Stimulated activated CD4-positive, alpha-beta T cell treated with anti-CD3 and anti-CD28 coated beads, Interleukin-15, amount 100 ng/mL, for 24 hours (primary cell): ENCODE measurements at regions not wholly inside any gene's neighbourhood (a gene's known extent, or its start where the extent isn't known, plus 50 kb on each side); places are given as distances from the start of the nearest gene placed in this dataset.

Source experiments
- DNase-seq: peaks from one replicate; pipeline ENCODE4 v3.0.0-alpha.2; 2020

GRCh38 chr7:33760146-33760545 is 145.2 kb upstream of the BMPER start:
- no peak for DNase-seq

- no peak for DNase-seq
Observed at GRCh38 chr7:33760834-33761233, 144.5 kb upstream of the BMPER start.

GRCh38 chr7:33761449-33762080 is 143.8 kb upstream of the BMPER start:
- no peak for DNase-seq

- no peak for DNase-seq
Observed at GRCh38 chr7:33762151-33762910, 143.0 kb upstream of the BMPER start.

GRCh38 chr7:33762911-33763306 is 142.4 kb upstream of the BMPER start:
- no peak for DNase-seq

GRCh38 chr7:33764752-33765451 is 140.4 kb upstream of the BMPER start:
- DNase-seq: no peak

GRCh38 chr7:33766405-33766804 is 138.9 kb upstream of the BMPER start:
- DNase-seq: no peak

- DNase-seq: no peak
Observed at GRCh38 chr7:33769930-33770329, 135.4 kb upstream of the BMPER start.

GRCh38 chr7:33770576-33770975 is 134.8 kb upstream of the BMPER start:
- no peak for DNase-seq

- DNase-seq: no peak
Observed at GRCh38 chr7:33771422-33771821, 133.9 kb upstream of the BMPER start.

- DNase-seq: no peak
Observed at GRCh38 chr7:33773053-33773452, 132.3 kb upstream of the BMPER start.

GRCh38 chr7:33774762-33775523 is 130.4 kb upstream of the BMPER start:
- no peak for DNase-seq

- no peak for DNase-seq
Observed at GRCh38 chr7:33775790-33776189, 129.5 kb upstream of the BMPER start.

GRCh38 chr7:33776788-33777187 is 128.6 kb upstream of the BMPER start:
- DNase-seq: no peak

GRCh38 chr7:33778195-33778594 is 127.1 kb upstream of the BMPER start:
- no peak for DNase-seq

- no peak for DNase-seq
Observed at GRCh38 chr7:33779216-33779615, 126.1 kb upstream of the BMPER start.

GRCh38 chr7:33781167-33781566 is 124.2 kb upstream of the BMPER start:
- DNase-seq: no peak

GRCh38 chr7:33781796-33782195 is 123.5 kb upstream of the BMPER start:
- DNase-seq: no peak

GRCh38 chr7:33784000-33784399 is 121.3 kb upstream of the BMPER start:
- DNase-seq: no peak

GRCh38 chr7:33788531-33788930 is 116.8 kb upstream of the BMPER start:
- no peak for DNase-seq

GRCh38 chr7:33789871-33790630 is 115.3 kb upstream of the BMPER start:
- no peak for DNase-seq

GRCh38 chr7:33790746-33791145 is 114.6 kb upstream of the BMPER start:
- no peak for DNase-seq

- DNase-seq: no peak
Observed at GRCh38 chr7:33792041-33792440, 113.3 kb upstream of the BMPER start.
